ENCODE measurements at regions not wholly inside any gene's neighbourhood (a gene's known extent, or its start where the extent isn't known, plus 50 kb on each side); places are given as distances from the start of the nearest gene placed in this dataset.

- no peak for TF ChIP-seq CTCF (IDR thresholded peaks at IDR 0.05; ENCODE audit: control extremely low read depth, extremely low read depth)
- no peak for ATAC-seq (ENCODE audit: insufficient read depth, low FRiP score)
- no peaks in the 10 kb centered on the region for H3K9me3 ChIP-seq (ENCODE audit: control insufficient read depth in 4 of 4, insufficient read depth in 3 of 4, low read length in 3 of 4)
- H3K27me3 ChIP-seq (ENCODE audit: control insufficient read depth in 3 of 3, insufficient read depth in 3 of 3, low read length in 2 of 3), result no peaks in the 10 kb centered on the region
- H3K4me1 ChIP-seq (ENCODE audit: control insufficient read depth in 5 of 5, insufficient read depth in 5 of 5, low read length in 5 of 5), result peaks cover 0 to 15% (median 5%) of the 10 kb centered on the region in 5 donors
- H3K27ac ChIP-seq (ENCODE audit: low read depth in 1 of 2, low read length in 1 of 2), result no peak overlapping the region
- peak in 1 of 3 donors; percentile 50 for DNase-seq
- no peak overlapping the region for H3K9ac ChIP-seq (ENCODE audit: insufficient read depth in 1 of 2, low read length in 2 of 2)
- H3K4me3 ChIP-seq, result no peak overlapping the region
- no peaks in the 10 kb centered on the region for H3K36me3 ChIP-seq (ENCODE audit: control insufficient read depth in 4 of 4, insufficient read depth in 4 of 4, low read length in 4 of 4)
- 35 to 55% methylated on average over 4 of the region's 4 CpGs for WGBS, 2 donors
Observed at GRCh38 chr5:124843596-124843899, 97.1 kb upstream of the ZNF608 start.

GRCh38 chr5:124844371-124844920 lies 98.0 kb upstream of the ZNF608 start:
- no peak overlapping the region for H3K9ac ChIP-seq (ENCODE audit: insufficient read depth in 1 of 2, low read length in 2 of 2)
- H3K4me3 ChIP-seq, result no peak overlapping the region
- ATAC-seq (ENCODE audit: insufficient read depth, low FRiP score), result no peak
- peaks cover 0 to 11% (median 5%) of the 10 kb centered on the region in 5 donors for H3K4me1 ChIP-seq (ENCODE audit: control insufficient read depth in 5 of 5, insufficient read depth in 5 of 5, low read length in 5 of 5)
- H3K27ac ChIP-seq (ENCODE audit: low read depth in 1 of 2, low read length in 1 of 2), result no peak overlapping the region
- no peaks in the 10 kb centered on the region for H3K27me3 ChIP-seq (ENCODE audit: control insufficient read depth in 3 of 3, insufficient read depth in 3 of 3, low read length in 2 of 3)
- no peaks in the 10 kb centered on the region for H3K36me3 ChIP-seq (ENCODE audit: control insufficient read depth in 4 of 4, insufficient read depth in 4 of 4, low read length in 4 of 4)
- 89 to 93% methylated on average over 9 of the region's 9 CpGs for WGBS, 2 donors
- DNase-seq, result no peak
- TF ChIP-seq CTCF (IDR thresholded peaks at IDR 0.05; ENCODE audit: control extremely low read depth, extremely low read depth), result no peak
- H3K9me3 ChIP-seq (ENCODE audit: control insufficient read depth in 4 of 4, insufficient read depth in 3 of 4, low read length in 3 of 4), result no peaks in the 10 kb centered on the region

GRCh38 chr5:124847907-124848306 lies 101.5 kb upstream of the ZNF608 start:
- peaks cover 0 to 5% (median 2%) of the 10 kb centered on the region in 5 donors for H3K4me1 ChIP-seq (ENCODE audit: control insufficient read depth in 5 of 5, insufficient read depth in 5 of 5, low read length in 5 of 5)
- no peak overlapping the region for H3K9ac ChIP-seq (ENCODE audit: insufficient read depth in 1 of 2, low read length in 2 of 2)
- ATAC-seq (ENCODE audit: insufficient read depth, low FRiP score), result no peak
- H3K9me3 ChIP-seq (ENCODE audit: control insufficient read depth in 4 of 4, insufficient read depth in 3 of 4, low read length in 3 of 4), result no peaks in the 10 kb centered on the region
- TF ChIP-seq CTCF (IDR thresholded peaks at IDR 0.05; ENCODE audit: control extremely low read depth, extremely low read depth), result no peak
- no peak overlapping the region for H3K27ac ChIP-seq (ENCODE audit: low read depth in 1 of 2, low read length in 1 of 2)
- no peak for DNase-seq
- WGBS, 2 donors, result 84 to 88% methylated on average over 3 of the region's 3 CpGs
- H3K27me3 ChIP-seq (ENCODE audit: control insufficient read depth in 3 of 3, insufficient read depth in 3 of 3, low read length in 2 of 3), result no peaks in the 10 kb centered on the region
- H3K36me3 ChIP-seq (ENCODE audit: control insufficient read depth in 4 of 4, insufficient read depth in 4 of 4, low read length in 4 of 4), result no peaks in the 10 kb centered on the region
- no peak overlapping the region for H3K4me3 ChIP-seq

GRCh38 chr5:124849774-124850173 lies 103.3 kb upstream of the ZNF608 start:
- no peaks in the 10 kb centered on the region for H3K27me3 ChIP-seq (ENCODE audit: control insufficient read depth in 3 of 3, insufficient read depth in 3 of 3, low read length in 2 of 3)
- DNase-seq, result no peak
- no peaks in the 10 kb centered on the region for H3K36me3 ChIP-seq (ENCODE audit: control insufficient read depth in 4 of 4, insufficient read depth in 4 of 4, low read length in 4 of 4)
- H3K27ac ChIP-seq (ENCODE audit: low read depth in 1 of 2, low read length in 1 of 2), result no peak overlapping the region
- TF ChIP-seq CTCF (IDR thresholded peaks at IDR 0.05; ENCODE audit: control extremely low read depth, extremely low read depth), result no peak
- H3K9me3 ChIP-seq (ENCODE audit: control insufficient read depth in 4 of 4, insufficient read depth in 3 of 4, low read length in 3 of 4), result no peaks in the 10 kb centered on the region
- H3K4me1 ChIP-seq (ENCODE audit: control insufficient read depth in 5 of 5, insufficient read depth in 5 of 5, low read length in 5 of 5), result peaks cover 0 to 5% (median 2%) of the 10 kb centered on the region in 5 donors
- no peak overlapping the region for H3K9ac ChIP-seq (ENCODE audit: insufficient read depth in 1 of 2, low read length in 2 of 2)
- no peak for ATAC-seq (ENCODE audit: insufficient read depth, low FRiP score)
- H3K4me3 ChIP-seq, result no peak overlapping the region
- WGBS, 2 donors, result 78 to 84% methylated on average over 3 of the region's 3 CpGs

Data from lung (tissue), 11 donors.